ENCODE measurements at regions not wholly inside any gene's neighbourhood (a gene's known extent, or its start where the extent isn't known, plus 50 kb on each side); places are given as distances from the start of the nearest gene placed in this dataset.

DNA sequence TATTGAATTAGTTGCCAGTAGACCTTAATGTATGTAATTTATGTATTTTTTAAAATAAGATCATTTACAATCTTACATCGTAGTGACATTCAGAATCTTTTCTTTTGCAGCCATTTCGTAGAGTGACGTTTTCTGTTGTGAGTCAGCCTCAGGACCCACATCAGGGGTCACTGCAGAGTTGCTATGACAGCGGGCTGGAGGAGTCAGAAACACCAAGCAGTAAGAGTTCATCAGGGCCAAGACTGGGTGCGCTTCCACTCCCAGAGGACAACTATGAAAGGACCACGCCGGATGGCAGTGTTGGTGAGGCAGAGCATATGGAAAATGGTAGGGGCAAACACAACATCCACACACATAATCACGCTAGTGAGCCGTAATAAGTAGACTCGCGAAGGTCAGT, 199.9 kb downstream of the PCDH7 start:
- no TSS peak for BruUV-seq (replicated peaks)
- RAD21 ChIA-PET (ENCODE audit: low non-redundant PET in 1 of 2, low total read pairs in 2 of 2, uncharacterized antibody in 2 of 2, unreplicated experiment in 2 of 2): no interaction called here
- intact Hi-C loops (cut with micrococcal nuclease): no loop called here

DNA sequence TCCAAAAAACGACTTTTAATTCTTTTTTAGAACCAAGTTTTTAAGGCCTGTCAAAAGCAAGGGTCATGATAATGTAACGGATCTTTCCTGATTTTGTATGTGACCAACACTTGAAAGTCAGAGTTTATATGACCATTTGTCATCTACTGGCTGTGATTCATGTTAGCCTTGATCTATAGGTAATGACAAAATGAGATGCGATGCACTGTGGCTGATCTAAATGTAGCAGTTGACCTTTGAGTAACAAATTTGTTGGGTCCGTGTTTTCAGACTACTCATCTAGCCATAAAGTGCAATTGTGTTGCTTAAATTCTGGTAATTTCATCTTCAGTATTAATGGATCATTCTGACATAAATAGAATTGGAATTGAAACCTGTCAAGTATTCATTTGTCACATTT, 202.5 kb downstream of the PCDH7 start:
- ChIA-PET RAD21 (ENCODE audit: low non-redundant PET in 1 of 2, low total read pairs in 2 of 2, uncharacterized antibody in 2 of 2, unreplicated experiment in 2 of 2) (no interaction called here), POLR2A (no interaction called here), CTCF (no interaction called here)
- Histone ChIP-seq H3K9me2 (ENCODE audit: insufficient read depth) (no peaks in the 10 kb centered on the region; the same call in 1 of the 2 replicates), H3K4me3 (replicated peaks in 1 of 2; ENCODE audit: low read depth in 1 of 2, low read length in 2 of 2) (no peak overlapping the region), H3K27me3 (ENCODE audit: insufficient read depth, low read length) (no peaks in the 10 kb centered on the region), H3K9me3 (ENCODE audit: control insufficient read depth in 1 of 2, insufficient read depth in 1 of 2, low read depth in 1 of 2, low read length in 2 of 2) (no peaks in the 10 kb centered on the region), H4K20me1 (ENCODE audit: insufficient read depth) (no peaks in the 10 kb centered on the region), H3K27ac (ENCODE audit: low read depth, low read length) (peak overlapping the region; percentile 89), H3K4me1 (ENCODE audit: control insufficient read depth in 1 of 2, insufficient read depth in 2 of 2, low read length in 2 of 2) (peaks cover 71 to 84% of the 10 kb centered on the region in 2 experiments), H3K9ac (ENCODE audit: low read length) (no peak overlapping the region), H3K36me3 (ENCODE audit: control insufficient read depth in 1 of 2, insufficient read depth in 2 of 2, low read length in 2 of 2) (peaks cover 4 to 31% of the 10 kb centered on the region in 2 experiments; a peak in 2 of 4 replicates), H2AFZ (ENCODE audit: low read depth, low read length, poor library complexity, severe bottlenecking) (no peak overlapping the region), H3K79me2 (ENCODE audit: insufficient read depth, low read length) (peaks cover 78% of the 10 kb centered on the region), H3K4me2 (ENCODE audit: low read length) (peak overlapping the region; percentile 34; the same call in 1 of the 2 replicates)
- no peak for TF ChIP-seq POLR2A (IDR thresholded peaks at IDR 0.05; ENCODE audit: borderline replicate concordance, extremely low read depth, insufficient read depth, insufficient read length)
- ATAC-seq (no peak), DNase-seq (ENCODE audit: low read depth, low spot score) (no peak)
- intact Hi-C loops (cut with micrococcal nuclease): no loop called here
- BruUV-seq (replicated peaks): no TSS peak

More for the DNA sequence above, 199.9 kb downstream of the PCDH7 start:
- ChIA-PET CTCF (no interaction called here), POLR2A (interaction anchor here (0.6 to 1.6 kb wide), 2 partner anchors 116 to 163 kb away, joined by 3 read pairs; no protein-coding TSS in a partner anchor)
- peaks cover 4 to 26% of the 10 kb centered on the region in 2 experiments; a peak in 2 of 4 replicates for H3K36me3 ChIP-seq (ENCODE audit: control insufficient read depth in 1 of 2, insufficient read depth in 2 of 2, low read length in 2 of 2)
- H3K4me1 ChIP-seq (ENCODE audit: control insufficient read depth in 1 of 2, insufficient read depth in 2 of 2, low read length in 2 of 2): peaks cover 75 to 91% of the 10 kb centered on the region in 2 experiments
- peak overlapping the region; percentile 58 for H3K9ac ChIP-seq (ENCODE audit: low read length)
- peak overlapping the region; percentile 4 to 31; a peak in 3 of 4 replicates for H3K4me3 ChIP-seq (replicated peaks in 1 of 2; ENCODE audit: low read depth in 1 of 2, low read length in 2 of 2)
- no peaks in the 10 kb centered on the region for H3K27me3 ChIP-seq (ENCODE audit: insufficient read depth, low read length)
- peak; percentile 73 for DNase-seq (ENCODE audit: low read depth, low spot score)
- TF ChIP-seq JUND (IDR thresholded peaks at IDR 0.05): peak; percentile 43; the same call in 1 of the 2 replicates
- TF ChIP-seq, protein P1, sequence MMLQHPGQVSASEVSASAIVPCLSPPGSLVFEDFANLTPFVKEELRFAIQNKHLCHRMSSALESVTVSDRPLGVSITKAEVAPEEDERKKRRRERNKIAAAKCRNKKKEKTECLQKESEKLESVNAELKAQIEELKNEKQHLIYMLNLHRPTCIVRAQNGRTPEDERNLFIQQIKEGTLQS (IDR thresholded peaks at IDR 0.05): no peak
- TF ChIP-seq CEBPB (IDR thresholded peaks at IDR 0.05; ENCODE audit: low read depth): no peak
- TF ChIP-seq SP1 (IDR thresholded peaks at IDR 0.05; ENCODE audit: low read depth): 0 out of 2 replicates have a peak, but pooled peaks have one; percentile 33
- TF ChIP-seq RAD21 (IDR thresholded peaks at IDR 0.05; ENCODE audit: low read depth): 0 out of 2 replicates have a peak, but pooled peaks have one; percentile 21
- no peak for TF ChIP-seq SRF (IDR thresholded peaks at IDR 0.05; ENCODE audit: low read depth)
- TF ChIP-seq EZH2phosphoT487 (IDR thresholded peaks at IDR 0.05; ENCODE audit: borderline replicate concordance): no peak
- peak; percentile 43; the same call in 1 of the 2 replicates for TF ChIP-seq POLR2AphosphoS5 (IDR thresholded peaks at IDR 0.05; ENCODE audit: low read depth, low read length)
- peak; percentile 18; the same call in 1 of the 2 replicates for TF ChIP-seq CBX3 (IDR thresholded peaks at IDR 0.05; ENCODE audit: low read depth)
- TF ChIP-seq POLR2A (IDR thresholded peaks at IDR 0.05; ENCODE audit: borderline replicate concordance, extremely low read depth, insufficient read depth, insufficient read length): no peak
- no peak for TF ChIP-seq EGR1 (IDR thresholded peaks at IDR 0.05; ENCODE audit: low read depth)
- TF ChIP-seq FOSL1 (IDR thresholded peaks at IDR 0.05; ENCODE audit: low read depth): peak; percentile 48; the same call in 1 of the 2 replicates
- no peak for TF ChIP-seq EZH2 (IDR thresholded peaks at IDR 0.05)
- H3K9me3 ChIP-seq (ENCODE audit: control insufficient read depth in 1 of 2, insufficient read depth in 1 of 2, low read depth in 1 of 2, low read length in 2 of 2): no peaks in the 10 kb centered on the region
- H4K20me1 ChIP-seq (ENCODE audit: insufficient read depth): no peaks in the 10 kb centered on the region
- no peaks in the 10 kb centered on the region; the same call in 1 of the 2 replicates for H3K9me2 ChIP-seq (ENCODE audit: insufficient read depth)
- peak overlapping the region; percentile 66 for H3K4me2 ChIP-seq (ENCODE audit: low read length)
- peaks cover 96% of the 10 kb centered on the region for H3K79me2 ChIP-seq (ENCODE audit: insufficient read depth, low read length)
- peak overlapping the region; percentile 89 for H3K27ac ChIP-seq (ENCODE audit: low read depth, low read length)
- ATAC-seq: peak; percentile 96
- no peak overlapping the region for H2AFZ ChIP-seq (ENCODE audit: low read depth, low read length, poor library complexity, severe bottlenecking)

Measured in HCT116 (cell line).